Trophoblast cell (in vitro differentiated cells and primary cell): ENCODE measurements at regions not wholly inside any gene's neighbourhood (a gene's known extent, or its start where the extent isn't known, plus 50 kb on each side); places are given as distances from the start of the nearest gene placed in this dataset.

Source experiments
- DNase-seq, 2 donors: peaks; one replicate each; pipeline ENCODE4 v3.0.0-alpha.2; 2016
- H2AFZ ChIP-seq: 2 replicates; pipeline ENCODE4 v1.6.1; 2013; ENCODE audit warnings: low read length, moderate library complexity, mild to moderate bottlenecking; ENCODE audit not compliant: insufficient read depth, poor library complexity
- H2AK5ac ChIP-seq: 2 replicates; pipeline ENCODE4 v1.6.1; 2013; ENCODE audit warnings: mild to moderate bottlenecking, low read length
- H2BK120ac ChIP-seq: 2 replicates; pipeline ENCODE4 v1.6.1; 2013; ENCODE audit warnings: low read length, mild to moderate bottlenecking, moderate library complexity; ENCODE audit not compliant: insufficient read depth, poor library complexity
- H2BK12ac ChIP-seq: 2 replicates; pipeline ENCODE4 v1.6.1; 2013; ENCODE audit warnings: mild to moderate bottlenecking, low read length, moderate library complexity
- H2BK5ac ChIP-seq: 2 replicates; pipeline ENCODE4 v1.6.1; 2013; ENCODE audit warnings: low read length, low read depth, moderate library complexity, mild to moderate bottlenecking; ENCODE audit not compliant: poor library complexity
- H3K14ac ChIP-seq: 2 replicates; pipeline ENCODE4 v1.6.1; 2013; ENCODE audit warnings: mild to moderate bottlenecking, low read length
- H3K18ac ChIP-seq: 2 replicates; pipeline ENCODE4 v1.6.1; 2013; ENCODE audit warnings: mild to moderate bottlenecking, low read length
- H3K23ac ChIP-seq: 2 replicates; pipeline ENCODE4 v1.6.1; 2013; ENCODE audit warnings: low read length
- H3K27ac ChIP-seq: 2 replicates; pipeline ENCODE4 v1.5.1; 2013; ENCODE audit warnings: low read depth, mild to moderate bottlenecking, inconsistent platforms, low read length, moderate library complexity
- H3K27me3 ChIP-seq: 2 replicates; pipeline ENCODE4 v1.6.1; 2013; ENCODE audit warnings: inconsistent platforms, mild to moderate bottlenecking, low read length, moderate library complexity; ENCODE audit not compliant: insufficient read depth
- H3K36me3 ChIP-seq, 2 experiments: 1 replicate in 1 of 2; 2 replicates in 1 of 2; pipeline ENCODE4 v1.6.1; 2013; ENCODE audit warnings: low read length in 2 of 2, mild to moderate bottlenecking in 2 of 2, moderate library complexity in 1 of 2; ENCODE audit not compliant: insufficient read depth in 2 of 2, control insufficient read depth in 1 of 2
- H3K4ac ChIP-seq: 2 replicates; pipeline ENCODE4 v1.6.1; 2013; ENCODE audit warnings: low read depth, mild to moderate bottlenecking, low read length, moderate library complexity
- H3K4me1 ChIP-seq, 2 experiments: 1 replicate in 1 of 2; 2 replicates in 1 of 2; pipeline ENCODE4 v1.6.1; 2013; ENCODE audit warnings: low read length in 2 of 2, mild to moderate bottlenecking in 2 of 2, moderate library complexity in 1 of 2; ENCODE audit not compliant: insufficient read depth in 2 of 2, control insufficient read depth in 1 of 2
- H3K4me2 ChIP-seq: 2 replicates; pipeline ENCODE4 v1.6.1; 2013; ENCODE audit warnings: inconsistent platforms, mild to moderate bottlenecking, low read length, moderate library complexity
- H3K4me3 ChIP-seq: 2 replicates; pipeline ENCODE4 v1.5.1; 2013; ENCODE audit warnings: mild to moderate bottlenecking, low read depth, low read length, inconsistent platforms
- H3K79me1 ChIP-seq: one replicate; pipeline ENCODE4 v1.6.1; 2013; ENCODE audit warnings: low read length
- H3K79me2 ChIP-seq: 2 replicates; pipeline ENCODE4 v1.6.1; 2013; ENCODE audit warnings: low read length, mild to moderate bottlenecking; ENCODE audit not compliant: control insufficient read depth, insufficient read depth, poor library complexity
- H3K9ac ChIP-seq: 2 replicates; pipeline ENCODE4 v1.6.1; 2013; ENCODE audit warnings: mild to moderate bottlenecking, low read length
- H3K9me3 ChIP-seq: 2 replicates; pipeline ENCODE4 v1.6.1; 2013; ENCODE audit warnings: low read depth, mild to moderate bottlenecking, control low read depth, inconsistent platforms, low read length; ENCODE audit not compliant: insufficient read depth
- H4K12ac ChIP-seq: 2 replicates; pipeline ENCODE4 v1.6.1; 2013; ENCODE audit warnings: low read depth, mild to moderate bottlenecking, low read length, moderate library complexity
- H4K8ac ChIP-seq: 2 replicates; pipeline ENCODE4 v1.6.1; 2013; ENCODE audit warnings: low read depth, mild to moderate bottlenecking, low read length, moderate library complexity
- H4K91ac ChIP-seq: one replicate; pipeline ENCODE4 v1.6.1; 2013; ENCODE audit warnings: low read depth, mild to moderate bottlenecking, low read length, moderate library complexity
- WGBS: extraction: QIAGEN DNeasy Blood & Tissue Kit; methylation state at CpG from one replicate; pipeline ENCODE4 v1.1.7; 2013; ENCODE audit warnings: missing lambda C conversion rate; ENCODE audit not compliant: insufficient read length, insufficient coverage; ENCODE audit errors: extremely low coverage; 5-methylcytosine and 5-hydroxymethylcytosine counted together

DNA sequence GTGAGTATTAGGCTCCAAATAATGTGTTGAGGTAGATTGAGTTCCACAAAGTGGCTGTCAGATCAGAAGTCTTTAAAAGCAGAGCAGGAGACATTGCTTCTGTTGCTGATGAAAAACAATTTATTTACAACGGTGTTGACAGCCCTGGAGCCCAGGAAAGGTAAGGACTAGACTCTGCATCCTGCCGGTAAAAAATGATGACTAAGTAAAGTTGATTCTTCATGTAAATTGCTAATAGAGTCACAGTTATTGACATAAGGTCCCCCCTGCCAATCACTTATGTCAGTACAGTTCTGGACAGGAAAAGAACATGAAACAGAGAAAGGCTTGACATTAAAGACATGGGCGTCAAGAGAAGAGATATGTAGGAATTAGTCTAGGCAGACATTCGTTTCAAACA is 552.5 kb downstream of the HTR1A start:
- Histone ChIP-seq H2BK120ac (no peak overlapping the region), H3K36me3 (no peaks in the 10 kb centered on the region), H3K4me3 (no peak overlapping the region), H2AFZ (no peak overlapping the region), H3K9ac (no peak overlapping the region), H3K9me3 (no peaks in the 10 kb centered on the region), H3K27me3 (no peaks in the 10 kb centered on the region), H3K4ac (no peak overlapping the region), H2BK5ac (no peak overlapping the region), H4K12ac (no peak overlapping the region), H4K91ac (no peak overlapping the region), H3K79me1 (no peaks in the 10 kb centered on the region), H3K79me2 (no peaks in the 10 kb centered on the region), H3K27ac (no peak overlapping the region), H2BK12ac (no peak overlapping the region), H3K4me1 (no peaks in the 10 kb centered on the region), H2AK5ac (no peak overlapping the region), H3K18ac (no peak overlapping the region), H4K8ac (no peak overlapping the region), H3K14ac (no peak overlapping the region), H3K23ac (no peak overlapping the region), H3K4me2 (no peak overlapping the region)
- WGBS = no CpG with 5 or more reads among the region's 4 CpGs
- DNase-seq = no peak

DNA sequence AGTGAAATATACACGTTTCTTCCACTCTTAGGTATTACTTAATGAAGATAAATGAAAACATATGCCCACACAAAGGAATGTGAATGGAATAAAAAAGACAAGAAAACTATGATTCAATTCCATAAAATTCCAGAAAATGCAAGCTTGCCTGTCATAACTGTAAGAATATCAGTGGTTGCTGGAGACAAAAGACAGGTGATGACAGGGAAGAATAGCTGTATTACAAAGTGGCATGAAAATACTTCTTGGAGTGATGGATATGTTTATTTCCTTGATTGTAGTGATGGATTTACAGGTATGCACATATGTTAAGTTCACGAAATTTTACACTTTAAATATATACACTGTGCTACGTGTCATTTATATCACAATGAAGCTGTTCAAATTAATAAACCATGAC is 553.3 kb downstream of the HTR1A start:
- no peaks in the 10 kb centered on the region for H3K36me3 ChIP-seq
- H3K23ac ChIP-seq = no peak overlapping the region
- no peak overlapping the region for H3K4me3 ChIP-seq
- H3K4ac ChIP-seq = no peak overlapping the region
- H2BK12ac ChIP-seq = no peak overlapping the region
- H3K27me3 ChIP-seq = no peaks in the 10 kb centered on the region
- DNase-seq = no peak
- no peaks in the 10 kb centered on the region for H3K9me3 ChIP-seq
- H3K14ac ChIP-seq = no peak overlapping the region
- H3K4me1 ChIP-seq = no peaks in the 10 kb centered on the region
- no peak overlapping the region for H3K27ac ChIP-seq
- H4K8ac ChIP-seq = no peak overlapping the region
- no peak overlapping the region for H2BK5ac ChIP-seq
- H2BK120ac ChIP-seq = no peak overlapping the region
- no peak overlapping the region for H2AK5ac ChIP-seq
- no peak overlapping the region for H4K12ac ChIP-seq
- H4K91ac ChIP-seq = no peak overlapping the region
- no peak overlapping the region for H3K9ac ChIP-seq
- WGBS = no CpG with 5 or more reads among the region's 3 CpGs
- H3K4me2 ChIP-seq = no peak overlapping the region
- no peaks in the 10 kb centered on the region for H3K79me1 ChIP-seq
- no peaks in the 10 kb centered on the region for H3K79me2 ChIP-seq
- no peak overlapping the region for H3K18ac ChIP-seq
- no peak overlapping the region for H2AFZ ChIP-seq

DNA sequence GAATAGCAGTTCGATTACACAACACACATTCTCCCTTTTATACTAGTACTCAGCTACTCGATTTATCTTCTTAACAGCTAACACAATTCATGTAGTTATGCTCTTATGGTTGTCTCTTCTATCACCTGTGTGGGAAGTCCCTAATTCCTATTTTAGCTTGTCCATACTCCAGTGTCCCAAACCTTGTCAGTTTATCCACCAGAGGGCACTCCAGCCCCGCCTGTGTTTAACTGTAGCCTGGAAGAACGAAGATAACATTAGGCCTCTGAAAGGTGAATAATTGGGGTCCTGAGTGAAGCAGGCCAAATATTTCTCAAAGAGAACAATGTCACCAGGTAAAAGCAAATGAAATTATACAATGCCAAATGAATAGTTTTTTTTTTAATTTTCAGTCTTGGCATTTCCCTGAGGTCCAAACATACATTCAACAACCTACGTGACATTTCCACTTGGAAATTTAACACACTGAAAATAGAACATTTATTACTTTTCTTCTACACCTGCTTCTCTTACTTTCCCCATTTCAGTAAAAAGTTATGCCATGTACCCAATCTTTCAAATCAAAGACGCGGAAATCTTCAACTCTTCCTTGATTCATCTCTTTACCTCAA is 560.7 kb downstream of the HTR1A start:
- Histone ChIP-seq H2BK120ac (no peak overlapping the region), H3K14ac (no peak overlapping the region), H4K91ac (no peak overlapping the region), H2BK12ac (no peak overlapping the region), H4K12ac (no peak overlapping the region), H4K8ac (no peak overlapping the region), H3K36me3 (no peaks in the 10 kb centered on the region), H3K4me2 (no peak overlapping the region), H3K27me3 (no peaks in the 10 kb centered on the region), H3K4me3 (no peak overlapping the region), H3K9me3 (no peaks in the 10 kb centered on the region), H3K4me1 (no peaks in the 10 kb centered on the region), H3K18ac (no peak overlapping the region), H3K23ac (no peak overlapping the region), H3K9ac (no peak overlapping the region), H3K4ac (no peak overlapping the region), H3K27ac (no peak overlapping the region), H3K79me2 (no peaks in the 10 kb centered on the region), H2BK5ac (no peak overlapping the region), H2AK5ac (no peak overlapping the region), H2AFZ (no peak overlapping the region), H3K79me1 (no peaks in the 10 kb centered on the region)
- DNase-seq = peak; percentile 43 to 74
- no CpG with 5 or more reads among the region's 7 CpGs for WGBS

DNA sequence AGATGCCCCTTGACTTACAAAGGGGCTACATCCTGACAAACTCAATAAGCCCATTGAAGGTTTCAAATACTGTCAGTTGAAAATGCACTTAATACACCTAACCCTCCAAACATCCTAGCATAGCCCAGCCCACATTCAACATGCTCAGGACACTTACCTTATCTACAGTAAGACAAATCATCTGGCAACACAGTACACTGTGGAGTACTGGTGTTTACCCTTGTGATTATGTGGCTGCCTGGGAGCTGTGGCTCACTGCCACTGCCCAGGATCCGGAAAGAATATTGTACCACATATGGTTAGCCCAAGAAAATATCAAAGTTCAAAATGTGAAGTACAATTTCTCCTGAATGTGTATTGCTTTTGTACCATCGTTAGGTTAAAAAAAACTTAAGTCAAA is 562.2 kb downstream of the HTR1A start:
- H3K23ac ChIP-seq = no peak overlapping the region
- H4K91ac ChIP-seq = no peak overlapping the region
- no peak overlapping the region for H4K12ac ChIP-seq
- no CpG with 5 or more reads among the region's 2 CpGs for WGBS
- no peaks in the 10 kb centered on the region for H3K4me1 ChIP-seq
- no peak for DNase-seq
- H3K27ac ChIP-seq = no peak overlapping the region
- no peak overlapping the region for H2BK12ac ChIP-seq
- H3K4me3 ChIP-seq = no peak overlapping the region
- no peak overlapping the region for H3K14ac ChIP-seq
- no peak overlapping the region for H3K4ac ChIP-seq
- H3K9me3 ChIP-seq = no peaks in the 10 kb centered on the region
- H3K79me1 ChIP-seq = no peaks in the 10 kb centered on the region
- no peaks in the 10 kb centered on the region for H3K27me3 ChIP-seq
- no peak overlapping the region for H3K9ac ChIP-seq
- no peaks in the 10 kb centered on the region for H3K36me3 ChIP-seq
- H3K79me2 ChIP-seq = no peaks in the 10 kb centered on the region
- no peak overlapping the region for H2AK5ac ChIP-seq
- H2BK120ac ChIP-seq = no peak overlapping the region
- H2AFZ ChIP-seq = no peak overlapping the region
- H3K4me2 ChIP-seq = no peak overlapping the region
- H2BK5ac ChIP-seq = no peak overlapping the region
- no peak overlapping the region for H3K18ac ChIP-seq
- H4K8ac ChIP-seq = no peak overlapping the region
